ENCODE measurements at regions not wholly inside any gene's neighbourhood (a gene's known extent, or its start where the extent isn't known, plus 50 kb on each side); places are given as distances from the start of the nearest gene placed in this dataset.

DNA sequence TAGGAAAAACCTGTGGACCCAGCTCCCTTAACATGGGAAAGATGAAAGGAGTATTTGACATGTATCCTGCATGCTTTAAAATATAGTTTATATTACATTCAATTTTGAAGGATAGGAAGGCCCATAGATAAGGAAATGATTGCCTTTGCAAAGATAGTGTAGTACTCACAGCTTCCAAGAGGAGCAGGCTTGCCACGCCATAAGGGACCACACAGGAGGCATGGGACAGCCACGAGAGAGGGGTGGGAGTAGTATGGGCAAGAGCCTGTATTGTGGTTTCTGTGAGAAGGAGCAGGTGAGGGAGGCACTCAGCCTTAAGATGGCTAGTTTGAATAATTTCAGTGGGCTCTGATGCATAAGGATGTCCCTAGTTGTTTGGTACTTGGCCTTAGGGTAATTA lies 740.3 kb downstream of the SATB2 start:
- WGBS (ENCODE audit: extremely low coverage, insufficient coverage, low lambda C conversion rate), result no CpG with 5 or more reads among the region's 2 CpGs
- H2BK15ac ChIP-seq (replicated peaks; ENCODE audit: low read depth), result no peak overlapping the region

DNA sequence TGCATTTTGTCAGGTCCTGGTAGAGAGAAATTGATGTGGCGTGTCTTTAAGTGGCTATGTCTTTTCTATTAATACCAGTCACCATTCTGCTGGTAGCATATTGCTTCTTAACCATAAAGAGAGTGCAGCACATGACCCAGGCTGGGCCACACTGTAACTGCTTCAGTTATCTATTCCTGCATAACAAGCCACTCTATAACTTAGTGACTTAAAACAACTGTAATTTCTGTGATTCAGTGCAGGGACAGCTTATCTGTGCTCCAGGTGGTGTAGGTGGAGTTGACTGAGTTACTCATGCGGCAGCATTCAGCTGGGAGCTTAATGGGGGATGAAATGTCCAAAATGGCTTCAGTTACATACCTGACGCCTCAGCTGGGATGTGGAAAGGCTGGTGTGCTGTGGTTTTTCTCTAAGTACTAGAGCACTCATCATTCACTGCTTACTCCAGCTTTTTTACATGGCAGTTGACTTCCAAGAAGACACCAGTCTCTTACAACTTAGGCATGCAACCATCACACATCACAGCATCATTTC lies 742.4 kb downstream of the SATB2 start:
- H3K27ac ChIP-seq (ENCODE audit: low read depth, low read length), result no peak overlapping the region
- no peaks in the 10 kb centered on the region for H3K79me1 ChIP-seq (ENCODE audit: low read length)
- no peaks in the 10 kb centered on the region for H3K4me1 ChIP-seq (ENCODE audit: control insufficient read depth, low read depth, low read length)
- no peak overlapping the region for H3K23ac ChIP-seq (ENCODE audit: low read length)
- no peak for DNase-seq
- no peak overlapping the region for H3K4me2 ChIP-seq (ENCODE audit: low read length)
- H2AK5ac ChIP-seq (ENCODE audit: low read length), result no peak overlapping the region
- no peak overlapping the region for H3K4me3 ChIP-seq (ENCODE audit: low read length)
- no peaks in the 10 kb centered on the region for H3K36me3 ChIP-seq (ENCODE audit: control insufficient read depth, insufficient read depth, low read length)
- H4K5ac ChIP-seq (ENCODE audit: low read length), result no peak overlapping the region
- H3K9ac ChIP-seq (ENCODE audit: low read length), result no peak overlapping the region
- no peak overlapping the region for H3K4ac ChIP-seq (ENCODE audit: low read depth, low read length)
- no peak overlapping the region for H4K8ac ChIP-seq (ENCODE audit: low read depth, low read length)
- no peaks in the 10 kb centered on the region for H3K27me3 ChIP-seq (ENCODE audit: insufficient read depth, low read length, poor library complexity)
- no peak overlapping the region for H2BK5ac ChIP-seq (ENCODE audit: low read length)
- H2BK120ac ChIP-seq (ENCODE audit: low read depth, low read length), result no peak overlapping the region
- no peak overlapping the region for H3K56ac ChIP-seq (ENCODE audit: low read length)
- H2BK15ac ChIP-seq (replicated peaks; ENCODE audit: low read depth), result no peak overlapping the region
- WGBS (ENCODE audit: extremely low coverage, insufficient coverage, low lambda C conversion rate), result no CpG with 5 or more reads among the region's 3 CpGs
- H3K79me2 ChIP-seq (ENCODE audit: control insufficient read depth, insufficient read depth, low read length), result no peaks in the 10 kb centered on the region
- no peak overlapping the region for H3K18ac ChIP-seq (ENCODE audit: low read length)

More for the DNA sequence above, 740.3 kb downstream of the SATB2 start:
- Histone ChIP-seq H3K79me1 (ENCODE audit: low read length) (no peaks in the 10 kb centered on the region), H3K27ac (ENCODE audit: low read depth, low read length) (no peak overlapping the region), H3K36me3 (ENCODE audit: control insufficient read depth, insufficient read depth, low read length) (no peaks in the 10 kb centered on the region), H2BK120ac (ENCODE audit: low read depth, low read length) (no peak overlapping the region), H4K5ac (ENCODE audit: low read length) (no peak overlapping the region), H3K79me2 (ENCODE audit: control insufficient read depth, insufficient read depth, low read length) (no peaks in the 10 kb centered on the region), H3K4me1 (ENCODE audit: control insufficient read depth, low read depth, low read length) (no peaks in the 10 kb centered on the region), H3K23ac (ENCODE audit: low read length) (no peak overlapping the region), H3K4me3 (ENCODE audit: low read length) (no peak overlapping the region), H2BK5ac (ENCODE audit: low read length) (no peak overlapping the region), H3K4ac (ENCODE audit: low read depth, low read length) (no peak overlapping the region), H3K4me2 (ENCODE audit: low read length) (no peak overlapping the region), H3K56ac (ENCODE audit: low read length) (no peak overlapping the region), H3K27me3 (ENCODE audit: insufficient read depth, low read length, poor library complexity) (no peaks in the 10 kb centered on the region), H3K9ac (ENCODE audit: low read length) (no peak overlapping the region), H3K18ac (ENCODE audit: low read length) (no peak overlapping the region), H2AK5ac (ENCODE audit: low read length) (no peak overlapping the region), H4K8ac (ENCODE audit: low read depth, low read length) (no peak overlapping the region)
- peak; percentile 15 for DNase-seq

DNA sequence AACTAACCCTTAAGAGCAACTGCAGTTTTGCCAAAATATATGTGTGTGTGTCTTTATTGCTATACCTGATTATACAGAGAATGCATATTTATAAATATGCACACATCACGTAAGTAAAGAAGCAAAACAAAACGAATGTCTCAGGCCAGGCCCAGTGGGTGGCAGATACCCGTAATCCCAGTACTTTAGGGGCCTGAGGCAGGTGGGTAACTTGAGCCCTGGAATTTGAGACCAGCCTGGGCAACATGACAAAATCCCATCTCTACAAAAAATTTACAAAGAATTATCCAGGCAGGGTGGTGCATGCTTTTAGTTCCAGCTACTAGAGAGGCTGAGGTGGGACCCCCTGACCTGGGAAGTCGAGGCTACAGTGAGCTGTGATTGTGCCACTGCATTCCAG lies 745.3 kb downstream of the SATB2 start:
- no peak overlapping the region for H3K27ac ChIP-seq (ENCODE audit: low read depth, low read length)
- H4K5ac ChIP-seq (ENCODE audit: low read length), result no peak overlapping the region
- no CpG with 5 or more reads among the region's 4 CpGs for WGBS (ENCODE audit: extremely low coverage, insufficient coverage, low lambda C conversion rate)
- no peak overlapping the region for H3K4ac ChIP-seq (ENCODE audit: low read depth, low read length)
- no peaks in the 10 kb centered on the region for H3K79me2 ChIP-seq (ENCODE audit: control insufficient read depth, insufficient read depth, low read length)
- no peak overlapping the region for H2BK15ac ChIP-seq (replicated peaks; ENCODE audit: low read depth)
- H3K4me3 ChIP-seq (ENCODE audit: low read length), result no peak overlapping the region
- no peaks in the 10 kb centered on the region for H3K4me1 ChIP-seq (ENCODE audit: control insufficient read depth, low read depth, low read length)
- no peaks in the 10 kb centered on the region for H3K27me3 ChIP-seq (ENCODE audit: insufficient read depth, low read length, poor library complexity)
- H3K4me2 ChIP-seq (ENCODE audit: low read length), result no peak overlapping the region
- H2BK5ac ChIP-seq (ENCODE audit: low read length), result no peak overlapping the region
- H3K23ac ChIP-seq (ENCODE audit: low read length), result no peak overlapping the region
- H3K79me1 ChIP-seq (ENCODE audit: low read length), result no peaks in the 10 kb centered on the region
- no peak overlapping the region for H3K9ac ChIP-seq (ENCODE audit: low read length)
- no peak overlapping the region for H2BK120ac ChIP-seq (ENCODE audit: low read depth, low read length)
- DNase-seq, result no peak
- no peak overlapping the region for H4K8ac ChIP-seq (ENCODE audit: low read depth, low read length)
- no peaks in the 10 kb centered on the region for H3K36me3 ChIP-seq (ENCODE audit: control insufficient read depth, insufficient read depth, low read length)
- H3K56ac ChIP-seq (ENCODE audit: low read length), result no peak overlapping the region
- no peak overlapping the region for H2AK5ac ChIP-seq (ENCODE audit: low read length)
- H3K18ac ChIP-seq (ENCODE audit: low read length), result no peak overlapping the region

DNA sequence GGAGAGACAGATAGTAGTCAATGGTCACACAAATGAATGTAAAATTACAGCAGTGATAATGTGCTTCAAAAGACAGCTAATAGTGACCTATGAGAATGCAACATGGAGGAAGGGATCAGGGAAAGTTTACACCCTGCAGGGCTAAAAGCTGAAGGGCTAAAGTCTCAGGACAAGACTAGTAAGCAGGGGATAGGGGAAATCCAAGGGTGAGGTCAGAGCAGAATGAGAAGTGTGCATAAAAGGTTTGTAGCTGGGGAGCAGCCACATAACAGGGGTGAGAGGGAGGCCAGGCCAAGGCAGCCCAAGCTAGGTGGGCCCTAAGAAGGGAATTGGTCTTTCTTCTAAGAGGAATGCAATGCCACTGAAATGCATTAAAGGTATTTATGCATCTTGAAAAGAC lies 746.3 kb downstream of the SATB2 start:
- Histone ChIP-seq H2BK120ac (ENCODE audit: low read depth, low read length) (no peak overlapping the region), H2BK5ac (ENCODE audit: low read length) (no peak overlapping the region), H3K4ac (ENCODE audit: low read depth, low read length) (no peak overlapping the region), H3K4me1 (ENCODE audit: control insufficient read depth, low read depth, low read length) (no peaks in the 10 kb centered on the region), H3K27me3 (ENCODE audit: insufficient read depth, low read length, poor library complexity) (no peaks in the 10 kb centered on the region), H3K9ac (ENCODE audit: low read length) (no peak overlapping the region), H3K23ac (ENCODE audit: low read length) (no peak overlapping the region), H3K18ac (ENCODE audit: low read length) (no peak overlapping the region), H3K56ac (ENCODE audit: low read length) (no peak overlapping the region), H3K79me2 (ENCODE audit: control insufficient read depth, insufficient read depth, low read length) (no peaks in the 10 kb centered on the region), H4K5ac (ENCODE audit: low read length) (no peak overlapping the region), H2BK15ac (replicated peaks; ENCODE audit: low read depth) (no peak overlapping the region), H2AK5ac (ENCODE audit: low read length) (no peak overlapping the region), H3K79me1 (ENCODE audit: low read length) (no peaks in the 10 kb centered on the region), H3K4me2 (ENCODE audit: low read length) (no peak overlapping the region), H3K36me3 (ENCODE audit: control insufficient read depth, insufficient read depth, low read length) (no peaks in the 10 kb centered on the region), H3K4me3 (ENCODE audit: low read length) (no peak overlapping the region), H4K8ac (ENCODE audit: low read depth, low read length) (no peak overlapping the region), H3K27ac (ENCODE audit: low read depth, low read length) (no peak overlapping the region)
- no peak for DNase-seq

DNA sequence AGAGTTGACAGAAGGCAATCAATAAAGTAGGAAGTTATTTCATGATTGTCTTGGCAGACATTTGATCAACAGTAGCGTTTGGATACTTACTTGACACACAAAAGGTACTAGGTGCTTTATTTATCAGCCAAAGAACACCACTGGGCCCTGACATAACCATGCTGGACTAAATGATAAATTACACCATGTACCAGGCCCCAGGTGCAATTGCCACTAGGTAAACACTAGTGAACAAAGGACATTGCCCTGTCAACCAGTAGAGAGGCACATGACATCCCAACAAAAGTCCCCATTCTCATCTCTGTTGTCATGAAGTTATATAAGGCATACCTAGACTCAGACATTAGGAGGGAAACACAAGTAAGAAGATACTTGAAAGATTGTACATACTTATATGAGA lies 747.2 kb downstream of the SATB2 start:
- H4K8ac ChIP-seq (ENCODE audit: low read depth, low read length), result no peak overlapping the region
- no peak overlapping the region for H3K4me3 ChIP-seq (ENCODE audit: low read length)
- H2BK120ac ChIP-seq (ENCODE audit: low read depth, low read length), result no peak overlapping the region
- H3K4me2 ChIP-seq (ENCODE audit: low read length), result no peak overlapping the region
- no peak overlapping the region for H2BK5ac ChIP-seq (ENCODE audit: low read length)
- DNase-seq, result no peak
- H2AK5ac ChIP-seq (ENCODE audit: low read length), result no peak overlapping the region
- no peaks in the 10 kb centered on the region for H3K79me2 ChIP-seq (ENCODE audit: control insufficient read depth, insufficient read depth, low read length)
- no peaks in the 10 kb centered on the region for H3K27me3 ChIP-seq (ENCODE audit: insufficient read depth, low read length, poor library complexity)
- H4K5ac ChIP-seq (ENCODE audit: low read length), result no peak overlapping the region
- no peaks in the 10 kb centered on the region for H3K4me1 ChIP-seq (ENCODE audit: control insufficient read depth, low read depth, low read length)
- H3K9ac ChIP-seq (ENCODE audit: low read length), result no peak overlapping the region
- H3K18ac ChIP-seq (ENCODE audit: low read length), result no peak overlapping the region
- no CpG with 5 or more reads among the region's 1 CpG for WGBS (ENCODE audit: extremely low coverage, insufficient coverage, low lambda C conversion rate)
- no peak overlapping the region for H2BK15ac ChIP-seq (replicated peaks; ENCODE audit: low read depth)
- H3K23ac ChIP-seq (ENCODE audit: low read length), result no peak overlapping the region
- no peaks in the 10 kb centered on the region for H3K36me3 ChIP-seq (ENCODE audit: control insufficient read depth, insufficient read depth, low read length)
- no peaks in the 10 kb centered on the region for H3K79me1 ChIP-seq (ENCODE audit: low read length)
- no peak overlapping the region for H3K27ac ChIP-seq (ENCODE audit: low read depth, low read length)
- no peak overlapping the region for H3K56ac ChIP-seq (ENCODE audit: low read length)
- no peak overlapping the region for H3K4ac ChIP-seq (ENCODE audit: low read depth, low read length)

DNA sequence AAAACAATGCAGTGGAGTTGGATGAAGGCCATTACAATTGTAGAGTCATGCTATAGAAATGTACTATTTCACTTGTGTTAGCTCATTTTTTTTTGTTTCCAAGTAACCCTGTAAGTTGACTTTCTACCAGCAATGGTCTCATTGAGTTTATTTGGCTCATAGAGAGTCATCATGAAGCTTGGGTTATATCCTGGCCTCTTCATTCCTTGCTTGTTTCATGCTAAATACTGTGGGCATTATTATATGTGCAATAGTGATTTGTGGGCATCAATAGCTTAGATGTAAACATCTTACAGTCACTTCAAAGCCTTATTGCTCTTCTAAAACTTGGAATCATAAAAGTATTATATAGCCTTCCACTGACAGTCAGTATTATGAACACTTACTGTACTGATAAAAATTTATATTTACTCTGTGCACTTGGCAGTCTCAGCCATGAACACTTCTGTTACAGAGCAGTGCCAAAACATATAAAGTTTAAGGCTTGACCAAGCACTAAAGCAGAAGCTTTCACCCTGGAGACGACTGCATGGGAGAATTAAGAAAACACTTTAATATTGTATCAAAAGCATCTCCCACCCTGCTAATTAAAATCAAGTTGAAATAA lies 751.2 kb downstream of the SATB2 start:
- Histone ChIP-seq H3K79me1 (ENCODE audit: low read length) (no peaks in the 10 kb centered on the region), H3K4me3 (ENCODE audit: low read length) (no peak overlapping the region), H3K27me3 (ENCODE audit: insufficient read depth, low read length, poor library complexity) (no peaks in the 10 kb centered on the region), H4K5ac (ENCODE audit: low read length) (no peak overlapping the region), H3K79me2 (ENCODE audit: control insufficient read depth, insufficient read depth, low read length) (no peaks in the 10 kb centered on the region), H3K56ac (ENCODE audit: low read length) (no peak overlapping the region), H3K4ac (ENCODE audit: low read depth, low read length) (no peak overlapping the region), H2BK15ac (replicated peaks; ENCODE audit: low read depth) (no peak overlapping the region), H2BK5ac (ENCODE audit: low read length) (no peak overlapping the region), H2BK120ac (ENCODE audit: low read depth, low read length) (no peak overlapping the region), H4K8ac (ENCODE audit: low read depth, low read length) (no peak overlapping the region), H2AK5ac (ENCODE audit: low read length) (no peak overlapping the region), H3K4me1 (ENCODE audit: control insufficient read depth, low read depth, low read length) (no peaks in the 10 kb centered on the region), H3K36me3 (ENCODE audit: control insufficient read depth, insufficient read depth, low read length) (no peaks in the 10 kb centered on the region), H3K23ac (ENCODE audit: low read length) (no peak overlapping the region), H3K4me2 (ENCODE audit: low read length) (no peak overlapping the region), H3K9ac (ENCODE audit: low read length) (no peak overlapping the region), H3K27ac (ENCODE audit: low read depth, low read length) (no peak overlapping the region), H3K18ac (ENCODE audit: low read length) (no peak overlapping the region)
- WGBS (ENCODE audit: extremely low coverage, insufficient coverage, low lambda C conversion rate), result no CpG with 5 or more reads among the region's 1 CpG
- no peak for DNase-seq
